Lower leg skin (tissue), 3 donors: ENCODE measurements at regions not wholly inside any gene's neighbourhood (a gene's known extent, or its start where the extent isn't known, plus 50 kb on each side); places are given as distances from the start of the nearest gene placed in this dataset.
"Not testable (repeated sequence)": the region's sequence is repeated elsewhere in the genome, so short reads cannot be mapped to it uniquely, and the experiment has no call there.

Experiments
- POLR2A ChIP-seq, 2 donors: fragments of 450-650 bp; IDR thresholded peaks; one replicate each; pipeline ENCODE4 v1.6.1; 2016 to 2017; ENCODE audit warnings: antibody characterized with exemption in 2 of 2, mild to moderate bottlenecking in 1 of 2, moderate library complexity in 1 of 2
- TF ChIP-seq, protein P1 (sequence below), 3 donors: fragments of 450-650 bp; IDR thresholded peaks; one replicate each; pipeline ENCODE4 v1.5.1; 2016; ENCODE audit warnings: antibody characterized with exemption in 3 of 3, mild to moderate bottlenecking in 3 of 3, moderate library complexity in 2 of 3

DNA sequence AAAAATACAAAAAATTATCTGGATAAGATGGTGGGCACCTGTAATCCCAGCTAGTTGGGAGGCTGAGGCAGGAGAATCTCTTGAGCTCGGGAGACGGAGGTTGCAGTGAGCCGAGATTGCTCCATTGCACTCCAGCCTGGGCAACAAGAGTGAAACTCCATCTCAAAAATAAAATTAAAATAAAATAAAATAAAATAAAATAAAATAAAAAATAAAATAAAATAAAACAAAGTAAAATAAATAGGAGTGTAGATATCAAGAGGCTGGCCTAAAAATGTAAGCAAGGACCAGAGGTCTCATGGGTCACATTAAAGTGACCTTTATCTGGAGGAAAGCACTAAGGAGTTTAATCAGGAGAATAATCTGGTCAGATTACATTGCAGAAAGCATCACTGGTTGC is 293.8 kb downstream of the MIAT start:
- TF ChIP-seq, protein P1, sequence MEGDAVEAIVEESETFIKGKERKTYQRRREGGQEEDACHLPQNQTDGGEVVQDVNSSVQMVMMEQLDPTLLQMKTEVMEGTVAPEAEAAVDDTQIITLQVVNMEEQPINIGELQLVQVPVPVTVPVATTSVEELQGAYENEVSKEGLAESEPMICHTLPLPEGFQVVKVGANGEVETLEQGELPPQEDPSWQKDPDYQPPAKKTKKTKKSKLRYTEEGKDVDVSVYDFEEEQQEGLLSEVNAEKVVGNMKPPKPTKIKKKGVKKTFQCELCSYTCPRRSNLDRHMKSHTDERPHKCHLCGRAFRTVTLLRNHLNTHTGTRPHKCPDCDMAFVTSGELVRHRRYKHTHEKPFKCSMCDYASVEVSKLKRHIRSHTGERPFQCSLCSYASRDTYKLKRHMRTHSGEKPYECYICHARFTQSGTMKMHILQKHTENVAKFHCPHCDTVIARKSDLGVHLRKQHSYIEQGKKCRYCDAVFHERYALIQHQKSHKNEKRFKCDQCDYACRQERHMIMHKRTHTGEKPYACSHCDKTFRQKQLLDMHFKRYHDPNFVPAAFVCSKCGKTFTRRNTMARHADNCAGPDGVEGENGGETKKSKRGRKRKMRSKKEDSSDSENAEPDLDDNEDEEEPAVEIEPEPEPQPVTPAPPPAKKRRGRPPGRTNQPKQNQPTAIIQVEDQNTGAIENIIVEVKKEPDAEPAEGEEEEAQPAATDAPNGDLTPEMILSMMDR (IDR thresholded peaks at IDR 0.05) = not testable (repeated sequence)
- not testable (repeated sequence) for TF ChIP-seq POLR2A (IDR thresholded peaks at IDR 0.05)
